ENCODE measurements at regions not wholly inside any gene's neighbourhood (a gene's known extent, or its start where the extent isn't known, plus 50 kb on each side); places are given as distances from the start of the nearest gene placed in this dataset.
"Not testable (repeated sequence)": the region's sequence is repeated elsewhere in the genome, so short reads cannot be mapped to it uniquely, and the experiment has no call there.

- no peak for DNase-seq
Measured at GRCh38 chr9:75417471-75417870, 329.2 kb downstream of the OSTF1 start.

- no peak for DNase-seq
Measured at GRCh38 chr9:75418518-75418917, 330.2 kb downstream of the OSTF1 start.

GRCh38 chr9:75422944-75423522, 334.7 kb downstream of the OSTF1 start:
- DNase-seq = no peak

- no peak for DNase-seq
Measured at GRCh38 chr9:75429531-75430475, 341.5 kb downstream of the OSTF1 start.

- no peak for DNase-seq
Measured at GRCh38 chr9:75431375-75431774, 343.1 kb downstream of the OSTF1 start.

- DNase-seq = no peak
Measured at GRCh38 chr9:75432386-75432785, 344.1 kb downstream of the OSTF1 start.

GRCh38 chr9:75432888-75433287, 344.6 kb downstream of the OSTF1 start:
- DNase-seq = no peak

- no peak for DNase-seq
Measured at GRCh38 chr9:75438716-75439115, 350.4 kb downstream of the OSTF1 start.

GRCh38 chr9:75440914-75441313, 352.6 kb downstream of the OSTF1 start:
- no peak for DNase-seq

GRCh38 chr9:75445144-75445543, 356.8 kb downstream of the OSTF1 start:
- DNase-seq = no peak

- no peak for DNase-seq
Measured at GRCh38 chr9:75447281-75447680, 359.0 kb downstream of the OSTF1 start.

- no peak for DNase-seq
Measured at GRCh38 chr9:75448281-75448680, 360.0 kb downstream of the OSTF1 start.

GRCh38 chr9:75448955-75449354, 360.6 kb downstream of the OSTF1 start:
- DNase-seq = no peak

- no peak for DNase-seq
Measured at GRCh38 chr9:75451045-75451444, 362.7 kb downstream of the OSTF1 start.

GRCh38 chr9:75451505-75451904, 363.2 kb downstream of the OSTF1 start:
- DNase-seq = no peak

GRCh38 chr9:75452512-75452911, 364.2 kb downstream of the OSTF1 start:
- DNase-seq = no peak

GRCh38 chr9:75454043-75454442, 365.7 kb downstream of the OSTF1 start:
- DNase-seq = no peak

- DNase-seq = no peak
Measured at GRCh38 chr9:75454891-75455290, 366.6 kb downstream of the OSTF1 start.

- DNase-seq = no peak
Measured at GRCh38 chr9:75455444-75455921, 367.2 kb downstream of the OSTF1 start.

- no peak for DNase-seq
Measured at GRCh38 chr9:75456698-75457097, 368.4 kb downstream of the OSTF1 start.

GRCh38 chr9:75457474-75458011, 369.2 kb downstream of the OSTF1 start:
- no peak for DNase-seq

GRCh38 chr9:75459311-75459710, 371.0 kb downstream of the OSTF1 start:
- not testable (repeated sequence) for DNase-seq

GRCh38 chr9:75461183-75461582, 372.9 kb downstream of the OSTF1 start:
- no peak for DNase-seq

- no peak for DNase-seq
Measured at GRCh38 chr9:75462866-75463265, 374.6 kb downstream of the OSTF1 start.

Measured in T-helper 9 cell (primary cell).